Fibroblast of the aortic adventitia (primary cell): ENCODE measurements at regions not wholly inside any gene's neighbourhood (a gene's known extent, or its start where the extent isn't known, plus 50 kb on each side); places are given as distances from the start of the nearest gene placed in this dataset.

Experiments
- DNase-seq: peaks from one replicate; pipeline ENCODE4 v3.0.0-alpha.2; 2010; ENCODE audit warnings: low read depth
- H3K4me3 ChIP-seq: 2 replicates; pipeline ENCODE4 v1.5.1; 2011; ENCODE audit warnings: low read depth, mild to moderate bottlenecking, control low read depth, low read length, moderate library complexity
- CTCF ChIP-seq: IDR thresholded peaks from 2 replicates; pipeline ENCODE4 v1.5.1; 2011; ENCODE audit warnings: mild to moderate bottlenecking, low read length, control low read depth, inconsistent platforms; ENCODE audit not compliant: insufficient read depth

GRCh38 chr10:36187380-36188079, 545.4 kb upstream of the FZD8 start:
- DNase-seq = peak; percentile 19
- no peak for TF ChIP-seq CTCF
- H3K4me3 ChIP-seq = no peak overlapping the region

- DNase-seq = no peak
- TF ChIP-seq CTCF = no peak
- no peak overlapping the region for H3K4me3 ChIP-seq
Measured at GRCh38 chr10:36185097-36185496, 543.0 kb upstream of the FZD8 start.

- H3K4me3 ChIP-seq = no peak overlapping the region
- no peak for TF ChIP-seq CTCF
- DNase-seq = no peak
Measured at GRCh38 chr10:36183726-36184125, 541.6 kb upstream of the FZD8 start.

- no peak overlapping the region for H3K4me3 ChIP-seq
- TF ChIP-seq CTCF = no peak
- no peak for DNase-seq
Measured at GRCh38 chr10:36183056-36183455, 541.0 kb upstream of the FZD8 start.

- TF ChIP-seq CTCF = no peak
- DNase-seq = no peak
- no peak overlapping the region for H3K4me3 ChIP-seq
Measured at GRCh38 chr10:36182606-36183005, 540.5 kb upstream of the FZD8 start.

- no peak for TF ChIP-seq CTCF
- H3K4me3 ChIP-seq = peak overlapping the region; percentile 4
- peak; percentile 80 for DNase-seq
Measured at GRCh38 chr10:36182179-36182566, 540.1 kb upstream of the FZD8 start.
